Breast epithelium (tissue), 3 donors: ENCODE measurements at regions not wholly inside any gene's neighbourhood (a gene's known extent, or its start where the extent isn't known, plus 50 kb on each side); places are given as distances from the start of the nearest gene placed in this dataset.
"Not testable (repeated sequence)": the region's sequence is repeated elsewhere in the genome, so short reads cannot be mapped to it uniquely, and the experiment has no call there.

Experiments used
- POLR2A ChIP-seq: fragments of 450-650 bp; IDR thresholded peaks from one replicate; pipeline ENCODE4 v1.6.1; 2016; ENCODE audit warnings: antibody characterized with exemption, mild to moderate bottlenecking, moderate library complexity
- POLR2AphosphoS5 ChIP-seq, 3 donors: sonication (generic); formaldehyde crosslinking; IDR thresholded peaks; one replicate each; pipeline ENCODE4 v1.6.1; 2017; ENCODE audit warnings: antibody characterized with exemption in 3 of 3
- TF ChIP-seq, protein P1 (sequence below), 3 donors: fragments of 450-650 bp; IDR thresholded peaks; one replicate each; pipeline ENCODE4 v1.5.1; 2016 to 2017; ENCODE audit warnings: antibody characterized with exemption in 3 of 3, mild to moderate bottlenecking in 3 of 3, moderate library complexity in 3 of 3

DNA sequence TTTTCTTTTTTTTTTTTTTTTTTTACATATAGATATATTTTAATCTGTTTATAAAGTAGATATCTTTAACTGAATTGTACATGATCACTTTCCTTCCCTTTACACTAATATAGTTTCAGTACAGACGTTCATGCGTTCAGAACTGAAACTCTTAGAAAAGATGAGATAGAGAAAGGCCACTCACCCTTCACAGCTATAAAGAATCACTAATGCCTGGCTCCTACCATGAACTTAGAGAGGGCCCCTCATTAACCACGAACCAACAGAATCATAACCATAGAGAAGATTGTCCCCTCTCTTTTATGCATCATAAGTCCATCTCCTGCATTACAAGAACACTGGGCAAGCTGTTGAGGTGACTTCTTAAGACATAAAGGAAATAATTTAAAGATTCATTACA is 123.8 kb downstream of the FEM1C start:
- TF ChIP-seq, protein P1, sequence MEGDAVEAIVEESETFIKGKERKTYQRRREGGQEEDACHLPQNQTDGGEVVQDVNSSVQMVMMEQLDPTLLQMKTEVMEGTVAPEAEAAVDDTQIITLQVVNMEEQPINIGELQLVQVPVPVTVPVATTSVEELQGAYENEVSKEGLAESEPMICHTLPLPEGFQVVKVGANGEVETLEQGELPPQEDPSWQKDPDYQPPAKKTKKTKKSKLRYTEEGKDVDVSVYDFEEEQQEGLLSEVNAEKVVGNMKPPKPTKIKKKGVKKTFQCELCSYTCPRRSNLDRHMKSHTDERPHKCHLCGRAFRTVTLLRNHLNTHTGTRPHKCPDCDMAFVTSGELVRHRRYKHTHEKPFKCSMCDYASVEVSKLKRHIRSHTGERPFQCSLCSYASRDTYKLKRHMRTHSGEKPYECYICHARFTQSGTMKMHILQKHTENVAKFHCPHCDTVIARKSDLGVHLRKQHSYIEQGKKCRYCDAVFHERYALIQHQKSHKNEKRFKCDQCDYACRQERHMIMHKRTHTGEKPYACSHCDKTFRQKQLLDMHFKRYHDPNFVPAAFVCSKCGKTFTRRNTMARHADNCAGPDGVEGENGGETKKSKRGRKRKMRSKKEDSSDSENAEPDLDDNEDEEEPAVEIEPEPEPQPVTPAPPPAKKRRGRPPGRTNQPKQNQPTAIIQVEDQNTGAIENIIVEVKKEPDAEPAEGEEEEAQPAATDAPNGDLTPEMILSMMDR (IDR thresholded peaks at IDR 0.05), result not testable (repeated sequence)
- not testable (repeated sequence) for TF ChIP-seq POLR2AphosphoS5 (IDR thresholded peaks at IDR 0.05); POLR2A
